ENCODE measurements at regions not wholly inside any gene's neighbourhood (a gene's known extent, or its start where the extent isn't known, plus 50 kb on each side); places are given as distances from the start of the nearest gene placed in this dataset.

GRCh38 chr2:498493-499178 is 178.6 kb downstream of the TMEM18 start:
- TF ChIP-seq NFRKB (IDR thresholded peaks at IDR 0.05), result no peak
- TF ChIP-seq ELF4 (IDR thresholded peaks at IDR 0.05), result no peak
- no peak for TF ChIP-seq TARDBP (IDR thresholded peaks at IDR 0.05)
- no peak for TF ChIP-seq SUZ12 (IDR thresholded peaks at IDR 0.05)

Data from HEK293T (cell line).